NOMO-1 treated with dmso at 0.1 percent for 144 hours (cell line): ENCODE measurements at regions not wholly inside any gene's neighbourhood (a gene's known extent, or its start where the extent isn't known, plus 50 kb on each side); places are given as distances from the start of the nearest gene placed in this dataset.
"Not testable (repeated sequence)": the region's sequence is repeated elsewhere in the genome, so short reads cannot be mapped to it uniquely, and the experiment has no call there.

Experiments
- DNase-seq: peaks from one replicate; lab custom pipeline; 2025; ENCODE audit not compliant: unreplicated experiment; lab: John Stamatoyannopoulos, UW

GRCh38 chr3:21028412-21028811 is 722.6 kb downstream of the ZNF385D start:
- DNase-seq, result no peak

DNA sequence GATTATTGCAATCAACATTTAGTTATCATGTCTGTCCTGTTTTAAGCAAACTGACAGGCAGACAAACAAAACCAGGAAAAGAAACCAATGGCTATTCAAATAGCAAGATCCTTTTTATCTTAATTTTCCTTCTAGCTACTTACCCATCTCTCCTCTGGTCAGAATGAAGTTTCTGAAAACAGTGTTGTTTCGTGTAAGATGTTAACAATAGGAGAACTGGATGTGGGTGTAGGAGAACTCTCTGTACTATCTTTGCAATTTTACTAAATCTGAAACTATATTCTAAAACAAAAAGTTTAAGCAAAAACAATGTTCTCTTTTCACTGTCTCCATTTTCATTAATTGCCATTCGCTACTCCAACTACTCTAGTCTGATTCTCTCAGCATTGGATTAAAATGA is 726.4 kb downstream of the ZNF385D start:
- DNase-seq, result no peak

- no peak for DNase-seq
Measured at GRCh38 chr3:21020681-21021080, 730.3 kb downstream of the ZNF385D start.

- DNase-seq, result no peak
Measured at GRCh38 chr3:21020043-21020442, 731.0 kb downstream of the ZNF385D start.

DNA sequence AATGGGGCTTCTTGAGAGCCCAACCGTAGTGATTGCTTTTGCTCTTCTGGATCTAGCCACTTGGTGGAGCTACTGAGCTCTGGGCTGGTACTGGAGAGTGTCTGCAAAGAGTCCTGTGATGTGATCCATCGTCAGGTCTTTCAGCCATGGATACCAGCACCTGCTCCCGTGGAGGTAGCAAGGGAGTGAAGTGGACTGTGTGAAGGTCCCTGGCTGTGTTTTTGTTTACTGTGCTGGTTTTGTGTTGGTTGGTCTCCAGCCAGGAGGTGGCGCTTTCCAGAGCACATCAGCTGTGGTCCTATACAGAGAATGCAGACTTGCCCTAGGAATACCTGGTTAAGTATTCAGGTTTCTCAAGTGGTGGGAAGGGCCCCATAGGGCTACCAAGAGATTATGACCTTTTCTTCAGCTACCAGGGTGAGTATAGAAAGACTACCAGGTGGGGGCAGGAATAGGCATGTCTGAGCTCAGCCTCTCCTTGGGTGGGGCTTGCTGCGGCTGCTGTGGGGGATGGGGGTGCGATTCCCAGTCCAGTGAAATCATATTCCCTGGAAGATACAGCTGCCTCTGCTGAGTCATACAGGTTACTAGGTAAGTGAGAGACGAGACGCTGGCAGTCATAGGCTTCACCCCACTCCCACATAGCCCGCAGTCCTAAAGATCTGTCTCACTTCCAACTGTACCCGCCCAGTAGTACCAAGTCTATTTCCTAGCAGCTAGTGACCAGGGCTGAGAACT is 733.7 kb downstream of the ZNF385D start:
- DNase-seq, result no peak

DNA sequence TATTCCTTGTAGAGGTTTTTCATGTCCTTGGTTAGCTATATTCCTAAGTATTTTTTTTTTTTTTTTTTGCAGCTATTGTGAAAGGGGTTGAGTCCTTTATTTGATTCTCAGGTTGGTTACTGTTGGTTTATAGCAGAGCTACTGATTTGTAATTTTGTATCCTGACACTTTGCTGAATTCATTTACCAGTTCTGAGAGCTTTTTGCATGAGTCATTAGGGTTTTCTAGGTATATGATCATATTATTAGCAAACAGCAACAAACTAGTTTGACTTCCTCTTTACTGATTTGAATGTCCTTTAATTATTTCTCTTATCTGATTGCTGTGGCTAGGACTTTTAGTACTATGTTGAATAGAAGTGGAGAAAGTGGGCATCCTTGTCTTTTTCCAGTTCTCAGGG is 737.4 kb downstream of the ZNF385D start:
- no peak for DNase-seq

DNA sequence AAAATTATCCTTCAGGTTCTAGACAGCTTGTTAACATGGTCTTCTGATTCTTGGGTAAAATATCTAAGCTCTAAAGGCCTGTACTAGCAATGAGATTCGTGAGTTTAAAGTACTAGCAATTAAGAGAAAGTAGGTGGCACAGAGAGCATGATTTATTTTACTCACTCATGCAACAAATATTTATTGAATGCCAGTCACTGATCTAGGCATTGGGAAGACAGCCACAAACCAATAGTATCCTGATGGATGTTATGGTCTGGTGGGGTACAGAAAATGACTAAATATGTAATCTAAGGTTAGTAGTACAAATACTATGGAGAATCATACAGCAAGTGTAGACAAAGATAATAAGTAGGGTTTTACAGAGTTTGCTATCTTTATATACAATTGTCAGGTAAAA is 751.3 kb downstream of the ZNF385D start:
- no peak for DNase-seq

DNA sequence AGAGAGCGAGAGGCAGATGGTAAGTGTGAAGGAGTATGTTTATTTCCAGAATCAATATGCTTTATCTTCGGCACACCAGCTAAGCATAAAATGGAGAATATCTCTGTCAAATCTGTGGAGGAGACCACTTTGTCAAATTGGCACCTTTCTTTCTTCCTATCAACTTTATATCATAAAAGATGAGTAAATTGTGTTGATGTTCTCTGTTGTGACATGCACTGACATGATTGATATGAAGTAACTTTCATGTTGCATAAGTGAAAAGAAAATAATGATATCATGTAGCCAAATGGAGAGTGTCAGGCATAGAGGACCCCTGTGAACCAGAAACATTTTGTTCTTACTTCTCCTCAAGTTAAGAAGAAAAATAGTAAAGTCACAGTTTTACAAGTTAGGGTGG is 753.8 kb downstream of the ZNF385D start:
- no peak for DNase-seq

DNA sequence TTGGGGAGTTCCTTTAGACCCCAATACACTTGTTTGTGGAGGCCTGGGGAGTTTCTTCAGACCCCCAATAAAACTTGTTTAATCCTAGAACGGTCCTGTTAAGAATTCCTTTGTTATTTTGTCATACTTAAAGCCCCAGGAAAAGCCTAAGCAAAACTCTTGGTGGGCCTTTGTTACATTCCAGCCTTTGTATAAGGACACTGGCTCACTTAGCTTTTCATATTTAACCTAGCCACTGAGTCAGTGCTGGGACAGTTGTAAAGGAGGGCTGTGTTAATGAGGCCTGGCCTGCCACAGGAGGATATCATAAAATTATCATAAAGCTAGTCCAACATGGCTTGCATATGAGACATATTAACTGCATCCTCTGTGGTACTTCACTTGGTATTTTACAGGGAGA is 760.1 kb downstream of the ZNF385D start:
- no peak for DNase-seq

- DNase-seq, result not testable (repeated sequence)
Measured at GRCh38 chr3:20989653-20990052, 761.4 kb downstream of the ZNF385D start.

DNA sequence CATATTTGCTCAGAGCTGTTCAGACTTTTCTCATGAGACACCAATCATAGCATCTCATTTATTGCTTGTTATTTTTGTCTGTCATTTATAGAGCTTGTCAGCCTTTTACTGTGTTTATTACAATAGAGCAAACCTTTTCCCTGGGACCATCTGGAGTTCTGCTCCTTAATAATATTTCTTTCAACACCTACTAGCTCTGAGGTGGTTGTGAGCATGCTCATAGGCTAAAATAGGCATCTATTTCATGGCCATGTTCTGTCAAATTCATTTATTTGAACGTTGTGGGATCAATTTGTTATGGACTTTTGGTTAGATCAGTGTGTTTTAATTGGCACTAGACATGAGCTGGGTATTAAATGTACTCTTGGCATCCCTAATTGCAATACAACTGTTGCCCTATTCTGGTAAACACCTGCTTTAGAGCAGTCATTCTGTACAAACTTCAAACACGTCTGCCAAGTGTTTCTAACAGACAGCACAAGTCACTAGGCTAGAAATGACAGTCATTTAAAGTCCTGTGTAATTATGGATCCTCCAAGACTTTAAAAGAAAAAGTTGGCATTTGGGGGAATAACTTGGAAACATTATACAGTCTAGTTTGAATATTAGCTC is 766.3 kb downstream of the ZNF385D start:
- DNase-seq, result no peak

DNA sequence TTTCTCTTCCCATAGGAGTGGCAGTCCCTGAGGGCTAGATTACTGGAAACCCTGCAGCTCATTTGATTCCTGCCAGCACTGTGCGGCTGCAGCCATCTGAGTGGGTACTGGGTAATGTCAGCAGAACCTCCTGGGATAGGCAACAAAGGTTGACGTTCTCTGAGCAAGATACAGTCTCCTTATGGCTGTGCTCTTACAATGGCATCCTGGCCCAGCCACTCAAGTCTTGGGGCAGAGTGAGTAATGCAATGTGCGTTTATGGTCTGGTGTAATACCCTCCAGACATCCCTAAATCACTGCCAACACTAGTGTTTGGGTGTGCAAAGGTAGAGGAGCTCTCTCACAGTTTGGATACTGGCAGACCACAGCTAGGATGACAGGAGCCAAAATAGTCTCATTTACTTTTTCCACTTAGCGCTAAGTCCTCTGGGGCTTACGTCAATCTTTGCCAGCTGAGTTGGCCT is 775.8 kb downstream of the ZNF385D start:
- no peak for DNase-seq

- no peak for DNase-seq
Measured at GRCh38 chr3:20974396-20974795, 776.6 kb downstream of the ZNF385D start.

- not testable (repeated sequence) for DNase-seq
Measured at GRCh38 chr3:20970807-20971206, 780.2 kb downstream of the ZNF385D start.

DNA sequence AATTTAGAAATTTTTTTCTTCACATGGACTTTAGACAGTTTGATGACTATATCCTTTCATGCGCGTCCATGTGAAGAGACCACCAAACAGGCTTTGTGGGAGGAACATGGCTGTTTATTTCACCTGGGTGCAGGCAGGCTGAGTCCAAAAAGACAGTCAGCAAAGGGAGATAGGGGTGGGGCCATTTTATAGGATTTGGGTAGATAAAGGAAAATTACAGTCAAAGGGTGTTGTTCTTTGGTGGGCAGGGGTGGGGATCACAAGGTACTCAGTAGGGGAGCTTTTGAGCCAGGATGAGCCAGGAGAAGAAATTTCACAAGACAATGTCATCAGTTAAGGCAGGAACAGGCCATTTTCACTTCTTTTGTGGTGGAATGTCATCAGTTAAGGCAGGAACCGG is 781.5 kb upstream of the SGO1 start:
- not testable (repeated sequence) for DNase-seq

GRCh38 chr3:20958161-20958560 is 772.2 kb upstream of the SGO1 start:
- DNase-seq, result no peak

DNA sequence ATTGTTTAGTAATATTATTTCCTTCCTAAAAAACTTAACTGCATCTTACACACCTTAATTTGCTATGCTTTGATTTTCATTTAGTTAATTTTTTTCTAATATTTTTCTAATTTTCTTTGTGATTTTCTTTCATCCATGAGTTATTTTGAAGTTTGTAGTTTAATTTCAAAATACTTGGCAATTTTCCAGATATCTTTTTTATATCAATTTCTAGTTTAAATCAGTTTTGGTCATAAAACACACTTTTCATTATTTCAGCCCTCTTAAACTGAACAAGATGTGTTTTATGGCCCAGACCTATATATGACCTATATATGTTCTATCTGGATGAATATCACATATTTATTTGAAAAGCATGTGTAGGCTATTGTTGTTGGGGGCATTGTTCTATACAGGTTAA is 759.9 kb upstream of the SGO1 start:
- no peak for DNase-seq

- DNase-seq, result no peak
Measured at GRCh38 chr3:20935791-20936190, 749.8 kb upstream of the SGO1 start.

GRCh38 chr3:20931834-20932233 is 745.8 kb upstream of the SGO1 start:
- DNase-seq, result no peak

- DNase-seq, result no peak
Measured at GRCh38 chr3:20930034-20930433, 744.0 kb upstream of the SGO1 start.

GRCh38 chr3:20924646-20925385 is 738.8 kb upstream of the SGO1 start:
- no peak for DNase-seq

DNA sequence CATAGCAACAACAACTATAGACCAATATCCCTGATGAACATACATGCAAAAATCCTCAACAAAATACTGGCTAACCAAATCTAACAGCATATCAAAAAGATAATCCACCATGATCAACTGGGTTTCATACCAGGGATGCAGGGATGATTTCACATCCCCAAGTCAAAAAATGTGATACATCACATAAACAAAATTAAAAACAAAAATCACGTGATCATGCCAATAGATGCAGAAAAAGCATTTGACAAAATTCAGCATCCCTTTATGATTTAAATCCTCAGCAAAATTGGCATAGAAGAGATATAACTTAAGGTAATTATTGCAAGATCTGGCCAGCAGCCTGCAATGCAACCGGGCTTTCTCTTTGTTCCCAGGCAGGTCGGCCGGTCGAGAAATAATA is 735.1 kb upstream of the SGO1 start:
- not testable (repeated sequence) for DNase-seq
